ENCODE measurements at regions not wholly inside any gene's neighbourhood (a gene's known extent, or its start where the extent isn't known, plus 50 kb on each side); places are given as distances from the start of the nearest gene placed in this dataset.

DNA sequence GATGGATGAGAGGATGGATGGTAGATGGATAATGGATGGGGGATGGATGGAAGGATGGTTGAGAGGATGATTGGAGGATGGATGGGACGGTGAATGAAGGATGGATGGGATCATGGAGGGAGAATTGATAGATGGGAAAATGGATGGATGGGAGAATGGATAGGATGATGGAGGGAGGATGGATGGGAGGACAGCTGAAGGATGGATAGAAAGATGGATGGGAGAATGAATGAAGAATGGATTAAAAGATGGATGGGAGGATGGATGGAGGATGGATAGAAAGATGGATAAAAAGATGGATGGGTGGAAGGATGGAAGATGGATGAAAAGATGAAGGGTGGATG is 218.3 kb upstream of the IER5L start:
- H3K27ac ChIP-seq, result no peak overlapping the region

DNA sequence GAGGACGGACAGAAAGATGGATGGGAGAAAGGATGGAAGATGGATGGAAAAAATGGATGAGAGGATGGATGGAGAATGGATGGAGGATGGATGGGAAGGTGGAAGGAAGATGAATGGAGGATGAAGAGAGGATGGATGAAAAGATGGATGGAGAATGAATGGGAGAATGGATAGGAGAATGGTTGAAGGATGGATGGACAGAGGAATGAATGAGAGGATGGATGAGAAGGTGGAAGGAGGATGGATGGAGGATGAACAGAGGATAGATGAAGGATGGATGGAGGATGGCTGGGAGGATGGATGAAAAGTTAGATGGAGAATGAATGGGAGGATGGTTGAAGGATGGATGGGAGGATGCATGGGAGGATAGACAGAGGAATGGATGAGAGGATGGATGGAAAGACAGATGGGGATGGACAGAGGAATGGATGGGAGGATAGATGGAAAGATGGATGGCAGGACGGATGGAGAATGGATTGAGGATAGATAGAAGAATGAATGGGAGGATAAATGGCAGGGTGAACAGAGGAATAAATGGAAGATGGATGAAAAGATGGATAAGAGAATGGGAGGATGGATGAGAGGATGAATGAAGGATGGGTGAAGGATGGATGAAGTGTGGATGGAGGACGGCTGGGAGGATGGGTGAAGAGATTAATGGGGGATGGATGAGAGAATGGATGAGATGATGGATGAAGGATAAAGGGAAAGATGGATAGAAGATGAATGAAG is 217.7 kb upstream of the IER5L start:
- H3K27ac ChIP-seq, result no peak overlapping the region
- TF ChIP-seq, protein P1, sequence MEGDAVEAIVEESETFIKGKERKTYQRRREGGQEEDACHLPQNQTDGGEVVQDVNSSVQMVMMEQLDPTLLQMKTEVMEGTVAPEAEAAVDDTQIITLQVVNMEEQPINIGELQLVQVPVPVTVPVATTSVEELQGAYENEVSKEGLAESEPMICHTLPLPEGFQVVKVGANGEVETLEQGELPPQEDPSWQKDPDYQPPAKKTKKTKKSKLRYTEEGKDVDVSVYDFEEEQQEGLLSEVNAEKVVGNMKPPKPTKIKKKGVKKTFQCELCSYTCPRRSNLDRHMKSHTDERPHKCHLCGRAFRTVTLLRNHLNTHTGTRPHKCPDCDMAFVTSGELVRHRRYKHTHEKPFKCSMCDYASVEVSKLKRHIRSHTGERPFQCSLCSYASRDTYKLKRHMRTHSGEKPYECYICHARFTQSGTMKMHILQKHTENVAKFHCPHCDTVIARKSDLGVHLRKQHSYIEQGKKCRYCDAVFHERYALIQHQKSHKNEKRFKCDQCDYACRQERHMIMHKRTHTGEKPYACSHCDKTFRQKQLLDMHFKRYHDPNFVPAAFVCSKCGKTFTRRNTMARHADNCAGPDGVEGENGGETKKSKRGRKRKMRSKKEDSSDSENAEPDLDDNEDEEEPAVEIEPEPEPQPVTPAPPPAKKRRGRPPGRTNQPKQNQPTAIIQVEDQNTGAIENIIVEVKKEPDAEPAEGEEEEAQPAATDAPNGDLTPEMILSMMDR (IDR thresholded peaks at IDR 0.05), result no peak
- TF ChIP-seq ZFX (IDR thresholded peaks at IDR 0.05; ENCODE audit: borderline replicate concordance), result no peak

More for the DNA sequence above, 218.3 kb upstream of the IER5L start:
- TF ChIP-seq, protein P1 (IDR thresholded peaks at IDR 0.05), result no peak
- TF ChIP-seq ZFX (IDR thresholded peaks at IDR 0.05; ENCODE audit: borderline replicate concordance), result no peak

DNA sequence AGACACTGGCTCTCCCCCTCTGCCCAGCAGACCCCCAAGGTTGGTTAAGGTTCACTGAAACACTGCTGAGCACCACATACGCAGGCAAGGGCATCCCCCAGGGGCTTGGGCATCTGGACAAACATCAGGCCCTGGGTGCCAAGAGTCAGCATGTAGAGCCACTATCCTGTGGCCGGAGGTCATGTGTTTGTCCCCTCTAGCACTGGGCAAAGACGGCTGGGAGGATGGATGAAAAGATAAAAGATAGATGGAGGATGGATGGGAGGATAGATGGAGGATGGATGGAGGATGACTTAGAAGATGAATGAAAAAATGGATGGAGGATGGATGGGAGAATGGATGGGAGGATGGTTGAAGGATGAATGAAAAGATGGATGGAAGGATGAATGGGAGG is 216.8 kb upstream of the IER5L start:
- no peak overlapping the region for H3K27ac ChIP-seq
- TF ChIP-seq ZFX (IDR thresholded peaks at IDR 0.05; ENCODE audit: borderline replicate concordance), result no peak
- TF ChIP-seq, protein P1 (IDR thresholded peaks at IDR 0.05), result no peak

DNA sequence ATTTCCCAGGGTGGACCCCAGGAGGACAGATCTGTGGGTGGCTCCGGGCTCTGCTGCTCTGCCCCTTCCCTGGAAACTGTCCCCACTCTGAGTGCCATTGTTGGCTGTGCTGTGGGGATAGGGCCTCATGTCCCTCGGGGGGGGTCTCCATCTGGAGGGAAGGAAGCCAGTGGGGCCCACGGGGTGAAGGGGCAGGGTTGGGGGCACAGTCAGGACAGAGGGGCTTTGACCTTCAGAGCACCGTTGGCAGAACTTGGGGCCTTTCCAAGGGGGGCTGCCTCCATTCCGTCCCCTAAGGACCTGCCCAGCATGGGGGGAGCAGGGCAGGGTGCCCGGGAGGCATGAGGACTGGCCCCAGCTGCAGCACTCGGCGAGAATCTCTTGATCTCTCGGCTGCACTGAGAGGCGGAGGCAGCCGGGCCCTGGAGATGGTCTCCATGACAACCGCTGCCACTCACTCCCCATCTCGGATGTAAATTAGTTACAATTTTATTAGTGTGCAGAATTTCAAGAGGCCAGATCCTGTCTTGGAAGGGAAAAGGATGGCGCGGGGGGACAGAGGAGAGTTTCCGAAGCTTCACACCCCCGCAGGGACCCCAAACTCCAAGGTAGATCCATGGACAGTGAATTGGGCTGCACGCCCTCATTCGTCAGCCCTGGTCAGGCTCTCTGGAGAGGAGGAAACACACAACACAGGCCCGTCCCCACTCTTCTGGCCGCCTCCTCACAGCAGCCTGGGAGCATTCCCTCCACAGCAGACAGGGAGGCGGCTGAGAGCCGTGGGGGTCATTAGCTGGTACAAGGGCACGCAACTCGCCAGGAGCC is 216.2 kb upstream of the IER5L start:
- TF ChIP-seq ZFX (IDR thresholded peaks at IDR 0.05; ENCODE audit: borderline replicate concordance), result no peak
- TF ChIP-seq, protein P1 (IDR thresholded peaks at IDR 0.05), result no peak
- H3K27ac ChIP-seq, result no peak overlapping the region

DNA sequence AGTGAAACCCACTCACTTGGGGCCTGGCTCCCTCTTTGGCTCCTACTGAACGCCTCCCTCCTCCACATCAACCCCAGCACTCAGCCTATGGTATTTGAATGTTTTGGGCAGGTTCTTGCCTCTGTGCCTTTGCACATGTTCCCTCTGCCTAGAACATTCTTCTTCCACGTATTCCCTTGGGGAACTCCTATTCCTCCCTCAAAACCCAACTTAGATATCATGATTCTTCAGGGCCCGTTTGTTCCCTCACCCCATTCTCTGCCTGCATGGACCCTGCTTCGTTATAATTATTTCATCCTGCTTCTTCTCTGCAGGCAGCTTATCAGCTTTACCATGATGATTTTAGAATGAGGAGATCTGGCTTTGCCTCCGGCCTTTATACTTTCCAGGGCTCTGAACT is 215.0 kb upstream of the IER5L start:
- TF ChIP-seq, protein P1 (IDR thresholded peaks at IDR 0.05), result no peak
- no peak for TF ChIP-seq ZFX (IDR thresholded peaks at IDR 0.05; ENCODE audit: borderline replicate concordance)
- H3K27ac ChIP-seq, result no peak overlapping the region

DNA sequence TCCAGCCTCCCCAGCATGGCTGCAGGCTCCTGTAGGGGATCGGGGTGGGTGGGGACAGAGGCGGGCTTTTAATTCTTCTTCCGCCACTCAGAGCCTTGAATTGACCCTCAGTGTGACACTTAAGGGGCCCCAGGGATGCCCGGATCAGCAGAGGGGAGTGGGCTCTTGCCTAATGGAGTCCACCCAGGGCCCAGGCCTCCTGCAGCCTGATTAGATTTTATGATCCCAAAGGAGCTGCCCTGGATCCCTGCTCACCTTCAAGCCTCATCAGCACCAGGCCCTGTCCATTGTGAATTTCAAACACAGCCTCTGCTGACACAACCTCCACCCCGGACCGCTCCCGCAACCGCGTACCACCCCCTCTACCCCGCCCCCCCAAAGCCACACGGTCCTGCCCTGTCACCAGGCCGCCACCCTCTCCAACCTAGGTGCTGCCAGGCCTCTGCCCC is 214.1 kb upstream of the IER5L start:
- TF ChIP-seq, protein P1 (IDR thresholded peaks at IDR 0.05), result no peak
- no peak for TF ChIP-seq ZFX (IDR thresholded peaks at IDR 0.05; ENCODE audit: borderline replicate concordance)
- H3K27ac ChIP-seq, result no peak overlapping the region

DNA sequence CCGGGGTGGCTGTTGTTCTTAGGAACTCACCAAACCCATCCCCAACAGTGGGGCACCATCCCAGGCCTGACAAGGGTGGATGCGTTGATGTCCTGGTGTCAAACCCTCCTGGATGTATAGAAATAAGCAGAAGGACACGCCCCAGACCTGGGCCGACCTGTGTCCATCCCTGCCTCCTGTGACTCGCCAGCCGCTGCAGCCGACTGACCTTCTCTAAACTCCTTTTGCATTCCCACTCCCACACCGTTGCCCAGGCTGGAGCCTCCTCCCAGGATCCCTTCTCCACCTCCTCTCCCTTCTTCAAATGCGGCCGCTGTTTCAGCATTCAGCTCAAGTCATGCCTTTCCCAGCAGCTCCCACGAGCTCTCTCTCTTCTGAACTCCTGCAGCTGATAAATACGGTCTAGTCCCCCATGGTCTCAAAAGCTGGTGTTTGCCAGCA is 213.2 kb upstream of the IER5L start:
- no peak overlapping the region for H3K27ac ChIP-seq
- TF ChIP-seq, protein P1 (IDR thresholded peaks at IDR 0.05), result no peak
- no peak for TF ChIP-seq ZFX (IDR thresholded peaks at IDR 0.05; ENCODE audit: borderline replicate concordance)

Measured in 22Rv1 (cell line).